CD14-positive monocyte (primary cell): ENCODE measurements at regions not wholly inside any gene's neighbourhood (a gene's known extent, or its start where the extent isn't known, plus 50 kb on each side); places are given as distances from the start of the nearest gene placed in this dataset.

Source experiments
- DNase-seq, 3 donors: peaks; one replicate each; pipeline ENCODE4 v3.0.0-alpha.2; 2011 to 2022
- H2AFZ ChIP-seq: 2 replicates; pipeline ENCODE4 v1.6.0; 2012; ENCODE audit warnings: mild to moderate bottlenecking, low read depth, low read length, inconsistent platforms; ENCODE audit not compliant: insufficient read depth, poor library complexity, severe bottlenecking
- H3K27ac ChIP-seq, 2 donors: 1 replicate in 1 of 2; 2 replicates in 1 of 2; pipeline ENCODE4 v1.5.1; 2012 to 2013; ENCODE audit warnings: low read length in 2 of 2, control low read depth in 1 of 2, inconsistent platforms in 1 of 2, low read depth in 1 of 2, mild to moderate bottlenecking in 1 of 2
- H3K27me3 ChIP-seq, 2 donors: one replicate each; pipeline versions ENCODE4 v1.6.0 to v1.6.1; 2011 to 2013; ENCODE audit warnings: low read length in 2 of 2; ENCODE audit not compliant: control insufficient read depth in 2 of 2, insufficient read depth in 2 of 2
- H3K36me3 ChIP-seq, 2 donors: replicated peaks in 1 of 2; 1 replicate in 1 of 2; 2 replicates in 1 of 2; pipeline versions ENCODE4 v1.5.1 to v1.6.1; 2012 to 2013; ENCODE audit warnings: low read length in 2 of 2, control low read depth in 1 of 2, inconsistent platforms in 1 of 2, mild to moderate bottlenecking in 1 of 2; ENCODE audit not compliant: insufficient read depth in 2 of 2, control insufficient read depth in 1 of 2
- H3K4me1 ChIP-seq, 2 donors: 1 replicate in 1 of 2; 2 replicates in 1 of 2; pipeline versions ENCODE4 v1.5.1 to v1.6.1; 2012 to 2013; ENCODE audit warnings: low read length in 2 of 2, control low read depth in 1 of 2, inconsistent platforms in 1 of 2, mild to moderate bottlenecking in 1 of 2, moderate library complexity in 1 of 2; ENCODE audit not compliant: insufficient read depth in 2 of 2, control insufficient read depth in 1 of 2
- H3K4me2 ChIP-seq: replicated peaks from 2 replicates; pipeline ENCODE3; 2012; ENCODE audit warnings: low read length, moderate library complexity, mild to moderate bottlenecking; ENCODE audit not compliant: poor library complexity, severe bottlenecking; ENCODE audit errors: extremely low read depth
- H3K4me3 ChIP-seq, 3 experiments: fragments of 200-600 bp in 1 of 3; sonication (generic) in 1 of 3; replicated peaks in 1 of 3; 1 replicate in 2 of 3; 2 replicates in 1 of 3; pipeline ENCODE4 v1.5.1; 2011 to 2013; ENCODE audit warnings: low read length in 3 of 3, mild to moderate bottlenecking in 3 of 3, control low read depth in 2 of 3, low read depth in 2 of 3, inconsistent platforms in 1 of 3, moderate library complexity in 1 of 3
- H3K79me2 ChIP-seq: 2 replicates; pipeline ENCODE4 v1.6.0; 2012; ENCODE audit warnings: mild to moderate bottlenecking, control low read depth, inconsistent platforms, low read length, moderate library complexity; ENCODE audit not compliant: insufficient read depth
- H3K9ac ChIP-seq: 2 replicates; pipeline ENCODE4 v1.6.0; 2017; ENCODE audit warnings: low read length, mild to moderate bottlenecking; ENCODE audit not compliant: insufficient read depth, poor library complexity, severe bottlenecking
- H3K9me3 ChIP-seq, 2 donors: replicated peaks in 1 of 2; 1 replicate in 1 of 2; 2 replicates in 1 of 2; pipeline versions ENCODE4 v1.5.1 to v1.6.1; 2012 to 2013; ENCODE audit warnings: low read length in 2 of 2, control low read depth in 1 of 2; ENCODE audit not compliant: control insufficient read depth in 1 of 2, insufficient read depth in 1 of 2
- H4K20me1 ChIP-seq: 2 replicates; pipeline ENCODE4 v1.6.0; 2012; ENCODE audit warnings: mild to moderate bottlenecking, low read length, control low read depth, moderate library complexity; ENCODE audit not compliant: insufficient read depth
- H3K27ac Mint-ChIP-seq, 7 donors: one replicate each; pipeline ENCODE4 v1.8.0; 2020; ENCODE audit warnings: mild to moderate bottlenecking in 7 of 7, mixed read lengths in 7 of 7, moderate library complexity in 6 of 7, inconsistent platforms in 2 of 7
- H3K27me3 Mint-ChIP-seq, 3 donors: one replicate each; pipeline ENCODE4 v1.8.0; 2021 to 2022; ENCODE audit warnings: low read depth in 3 of 3, mild to moderate bottlenecking in 3 of 3, mixed read lengths in 3 of 3, moderate library complexity in 3 of 3, inconsistent platforms in 1 of 3
- H3K36me3 Mint-ChIP-seq, 2 donors: one replicate each; pipeline ENCODE4 v1.8.0; 2020; ENCODE audit warnings: mixed read lengths in 2 of 2, inconsistent platforms in 1 of 2, mild to moderate bottlenecking in 1 of 2
- H3K4me1 Mint-ChIP-seq: one replicate; pipeline ENCODE4 v1.8.0; 2020; ENCODE audit warnings: mild to moderate bottlenecking, mixed read lengths
- H3K4me3 Mint-ChIP-seq, 2 donors: one replicate each; pipeline ENCODE4 v1.8.0; 2020; ENCODE audit warnings: mild to moderate bottlenecking in 2 of 2, mixed read lengths in 2 of 2, moderate library complexity in 1 of 2
- H3K9me3 Mint-ChIP-seq, 7 donors: one replicate each; pipeline ENCODE4 v1.8.0; 2020 to 2022; ENCODE audit warnings: mixed read lengths in 7 of 7, mild to moderate bottlenecking in 6 of 7, moderate library complexity in 6 of 7, inconsistent platforms in 2 of 7
- WGBS: methylation state at CpG from one replicate; pipeline ENCODE4 v1.1.5; 2013; ENCODE audit warnings: missing lambda C conversion rate; ENCODE audit not compliant: insufficient coverage; 5-methylcytosine and 5-hydroxymethylcytosine counted together
- intact Hi-C, 2 donors: fragments of 100-400 bp; cut with micrococcal nuclease; formaldehyde crosslinking; loops; one replicate each; pipeline versions ENCODE4 v1.15.0 to v1.15.1; 2023
- TF ChIP-seq, protein P1 (sequence below): fragments of 200-600 bp; IDR thresholded peaks from one replicate; pipeline ENCODE4 v1.8.0; 2022; ENCODE audit warnings: antibody characterized with exemption, mild to moderate bottlenecking

DNA sequence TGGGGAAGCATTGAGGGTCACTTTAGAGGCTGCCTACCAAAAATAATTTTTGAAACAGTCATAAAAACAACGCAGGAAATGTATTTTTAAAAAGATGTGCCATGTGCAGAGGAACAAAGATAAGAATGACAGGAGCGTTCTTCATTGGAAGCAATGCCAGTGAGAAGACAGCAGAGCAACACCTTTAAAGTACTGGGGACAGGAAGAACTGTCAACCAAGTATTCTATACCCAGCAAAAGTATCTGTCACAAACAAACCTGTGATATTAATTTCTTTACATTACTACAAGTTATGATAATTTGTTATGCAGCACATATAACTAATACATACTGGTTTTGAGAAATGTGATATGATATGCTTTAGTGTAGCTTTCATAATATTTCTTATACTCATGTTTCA is 675.6 kb downstream of the IRX1 start:
- DNase-seq = no peak
- peaks cover 0 to 5% (median 2%) of the 10 kb centered on the region in 3 donors for H3K27me3 Mint-ChIP-seq
- peaks cover 4 to 23% of the 10 kb centered on the region in 2 donors for H3K9me3 ChIP-seq
- intact Hi-C loops = no loop called here
- WGBS = no CpG with 5 or more reads among the region's 2 CpGs
- no peak overlapping the region for H2AFZ ChIP-seq
- TF ChIP-seq, protein P1, sequence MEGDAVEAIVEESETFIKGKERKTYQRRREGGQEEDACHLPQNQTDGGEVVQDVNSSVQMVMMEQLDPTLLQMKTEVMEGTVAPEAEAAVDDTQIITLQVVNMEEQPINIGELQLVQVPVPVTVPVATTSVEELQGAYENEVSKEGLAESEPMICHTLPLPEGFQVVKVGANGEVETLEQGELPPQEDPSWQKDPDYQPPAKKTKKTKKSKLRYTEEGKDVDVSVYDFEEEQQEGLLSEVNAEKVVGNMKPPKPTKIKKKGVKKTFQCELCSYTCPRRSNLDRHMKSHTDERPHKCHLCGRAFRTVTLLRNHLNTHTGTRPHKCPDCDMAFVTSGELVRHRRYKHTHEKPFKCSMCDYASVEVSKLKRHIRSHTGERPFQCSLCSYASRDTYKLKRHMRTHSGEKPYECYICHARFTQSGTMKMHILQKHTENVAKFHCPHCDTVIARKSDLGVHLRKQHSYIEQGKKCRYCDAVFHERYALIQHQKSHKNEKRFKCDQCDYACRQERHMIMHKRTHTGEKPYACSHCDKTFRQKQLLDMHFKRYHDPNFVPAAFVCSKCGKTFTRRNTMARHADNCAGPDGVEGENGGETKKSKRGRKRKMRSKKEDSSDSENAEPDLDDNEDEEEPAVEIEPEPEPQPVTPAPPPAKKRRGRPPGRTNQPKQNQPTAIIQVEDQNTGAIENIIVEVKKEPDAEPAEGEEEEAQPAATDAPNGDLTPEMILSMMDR = no peak
- H4K20me1 ChIP-seq = no peaks in the 10 kb centered on the region
- no peak overlapping the region for H3K9ac ChIP-seq
- H3K4me2 ChIP-seq = no peak overlapping the region
- H3K27ac Mint-ChIP-seq = no peak overlapping the region
- H3K27me3 ChIP-seq = no peaks in the 10 kb centered on the region
- H3K36me3 Mint-ChIP-seq = no peaks in the 10 kb centered on the region
- H3K4me1 ChIP-seq = no peaks in the 10 kb centered on the region
- no peak overlapping the region for H3K27ac ChIP-seq
- H3K9me3 Mint-ChIP-seq = peaks cover 4 to 28% (median 23%) of the 10 kb centered on the region in 7 donors
- H3K79me2 ChIP-seq = no peaks in the 10 kb centered on the region
- H3K4me3 ChIP-seq = no peak overlapping the region
- H3K4me1 Mint-ChIP-seq = no peaks in the 10 kb centered on the region
- no peak overlapping the region for H3K4me3 Mint-ChIP-seq
- H3K36me3 ChIP-seq = no peaks in the 10 kb centered on the region

DNA sequence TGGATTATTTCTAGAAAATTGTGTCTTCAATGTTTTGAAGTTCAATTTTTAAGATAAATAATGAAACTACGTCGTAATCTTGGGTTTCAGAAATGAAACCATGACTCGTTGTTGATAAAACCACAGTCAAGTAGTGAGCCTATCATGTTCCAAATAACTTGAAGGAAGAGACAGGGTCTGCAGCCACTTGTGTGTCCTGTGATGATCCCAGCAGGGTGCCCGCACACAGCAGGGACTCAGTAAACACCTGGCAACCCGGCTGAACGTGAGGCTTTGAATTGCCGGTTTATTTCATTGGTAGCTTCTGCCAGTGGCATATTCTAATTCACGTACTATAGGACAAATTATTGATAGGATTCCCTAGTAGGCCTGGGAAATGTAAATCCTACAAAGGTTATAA is 679.6 kb downstream of the IRX1 start:
- intact Hi-C loops = no loop called here
- no peak overlapping the region for H3K4me3 Mint-ChIP-seq
- peaks cover 12 to 19% of the 10 kb centered on the region in 2 donors for H3K9me3 ChIP-seq
- no peak overlapping the region for H3K4me2 ChIP-seq
- no peaks in the 10 kb centered on the region for H3K79me2 ChIP-seq
- H3K9ac ChIP-seq = no peak overlapping the region
- no peak overlapping the region for H3K4me3 ChIP-seq
- WGBS = 60% methylated on average over 7 of the region's 8 CpGs
- DNase-seq = no peak
- TF ChIP-seq, protein P1 = no peak
- no peaks in the 10 kb centered on the region for H3K36me3 ChIP-seq
- H4K20me1 ChIP-seq = no peaks in the 10 kb centered on the region
- H3K27me3 ChIP-seq = no peaks in the 10 kb centered on the region
- no peak overlapping the region for H3K27ac Mint-ChIP-seq
- no peak overlapping the region for H2AFZ ChIP-seq
- H3K27me3 Mint-ChIP-seq = peaks cover 0 to 3% (median 2%) of the 10 kb centered on the region in 3 donors
- H3K27ac ChIP-seq = no peak overlapping the region
- H3K4me1 ChIP-seq = no peaks in the 10 kb centered on the region
- peaks cover 4 to 31% (median 12%) of the 10 kb centered on the region in 7 donors for H3K9me3 Mint-ChIP-seq
- no peaks in the 10 kb centered on the region for H3K36me3 Mint-ChIP-seq
- H3K4me1 Mint-ChIP-seq = no peaks in the 10 kb centered on the region
